ENCODE measurements at regions not wholly inside any gene's neighbourhood (a gene's known extent, or its start where the extent isn't known, plus 50 kb on each side); places are given as distances from the start of the nearest gene placed in this dataset.

- no peak for TF ChIP-seq SP4 (IDR thresholded peaks at IDR 0.05; ENCODE audit: low read length)
- no peak for TF ChIP-seq KDM5A (IDR thresholded peaks at IDR 0.05; ENCODE audit: low read length)
- no peak for TF ChIP-seq CTBP2 (IDR thresholded peaks at IDR 0.05; ENCODE audit: borderline replicate concordance, insufficient read depth, insufficient read length, low read length)
- no peak for TF ChIP-seq RXRA (IDR thresholded peaks at IDR 0.05; ENCODE audit: insufficient read depth, low read depth, low read length)
- no peak for TF ChIP-seq PHF8 (conservative IDR thresholded peaks at IDR 0.05; ENCODE audit: low read depth, low read length)
- no peak for TF ChIP-seq CEBPB (IDR thresholded peaks at IDR 0.05; ENCODE audit: low read depth, low read length)
- TF ChIP-seq EZH2 (IDR thresholded peaks at IDR 0.05; ENCODE audit: low read depth, low read length, severe bottlenecking): no peak
These were observed 84.4 kb downstream of the ANKRD60 start (continued) for GRCh38 chr20:58144096-58144495.

Data from H1 (cell line).